GM12878 (cell line): ENCODE measurements at regions not wholly inside any gene's neighbourhood (a gene's known extent, or its start where the extent isn't known, plus 50 kb on each side); places are given as distances from the start of the nearest gene placed in this dataset.

Source experiments
- BACH1 ChIP-seq: fragments of 450-650 bp; IDR thresholded peaks from 2 replicates; pipeline ENCODE4 v1.6.1; 2017; ENCODE audit warnings: mild to moderate bottlenecking, borderline replicate concordance
- BHLHE40 ChIP-seq, 2 experiments: fragments of 450-650 bp in 1 of 2; IDR thresholded peaks; 2 replicates each; pipeline ENCODE4 v1.6.1; 2011 to 2017; ENCODE audit warnings: low read depth in 2 of 2, borderline replicate concordance in 1 of 2, improper control_type of control experiment in 1 of 2, low read length in 1 of 2, mild to moderate bottlenecking in 1 of 2
- BMI1 ChIP-seq: fragments of 450-650 bp; IDR thresholded peaks from 2 replicates; pipeline ENCODE4 v1.6.1; 2016; ENCODE audit warnings: mild to moderate bottlenecking, moderate library complexity, borderline replicate concordance
- BRCA1 ChIP-seq: IDR thresholded peaks from 2 replicates; pipeline ENCODE4 v1.6.1; 2011; ENCODE audit warnings: low read depth, low read length, improper control_type of control experiment
- CEBPB ChIP-seq, 2 experiments: fragments of 150-350 bp in 1 of 2; IDR thresholded peaks; 2 replicates each; pipeline ENCODE4 v1.6.1; 2012 to 2014; ENCODE audit warnings: low read depth in 2 of 2, low read length in 2 of 2, borderline replicate concordance in 1 of 2, inconsistent platforms in 1 of 2
- HCFC1 ChIP-seq: fragments of 150-350 bp; IDR thresholded peaks from 2 replicates; pipeline ENCODE4 v1.6.1; 2014; ENCODE audit warnings: low read length
- HDGF ChIP-seq: fragments of 450-650 bp; IDR thresholded peaks from 2 replicates; pipeline ENCODE4 v1.6.1; 2016; ENCODE audit warnings: antibody characterized with exemption
- KLF5 ChIP-seq: fragments of 450-650 bp; IDR thresholded peaks from 2 replicates; pipeline ENCODE4 v1.6.1; 2014; ENCODE audit warnings: mild to moderate bottlenecking; ENCODE audit not compliant: partially characterized antibody
- NFYA ChIP-seq: IDR thresholded peaks from 2 replicates; pipeline ENCODE4 v1.6.1; 2011; ENCODE audit warnings: low read depth, mild to moderate bottlenecking, low read length, improper control_type of control experiment, borderline replicate concordance
- RBBP5 ChIP-seq: fragments of 200-600 bp; sonication (generic); conservative IDR thresholded peaks from 2 replicates; pipeline ENCODE4 v1.6.1; 2016
- YBX1 ChIP-seq: fragments of 450-650 bp; IDR thresholded peaks from 2 replicates; pipeline ENCODE4 v1.6.1; 2016; ENCODE audit warnings: antibody characterized with exemption
- TF ChIP-seq, protein P1 (sequence below): fragments of 150-350 bp; IDR thresholded peaks from 2 replicates; pipeline ENCODE4 v1.6.1; 2014; ENCODE audit warnings: mild to moderate bottlenecking, low read depth, low read length
- TF ChIP-seq, protein P2 (sequence below): IDR thresholded peaks from 2 replicates; pipeline ENCODE4 v1.6.1; 2012; ENCODE audit warnings: low read depth, low read length, improper control_type of control experiment
- TF ChIP-seq, protein P3 (sequence below): fragments of 450-650 bp; IDR thresholded peaks from 2 replicates; pipeline ENCODE4 v1.6.1; 2017; ENCODE audit warnings: mild to moderate bottlenecking, moderate library complexity
- TF ChIP-seq, protein P4 (sequence below): fragments of 450-650 bp; formaldehyde crosslinking; IDR thresholded peaks from 2 replicates; pipeline ENCODE4 v1.5.0; 2022; ENCODE audit warnings: mild to moderate bottlenecking, missing genetic modification characterization

DNA sequence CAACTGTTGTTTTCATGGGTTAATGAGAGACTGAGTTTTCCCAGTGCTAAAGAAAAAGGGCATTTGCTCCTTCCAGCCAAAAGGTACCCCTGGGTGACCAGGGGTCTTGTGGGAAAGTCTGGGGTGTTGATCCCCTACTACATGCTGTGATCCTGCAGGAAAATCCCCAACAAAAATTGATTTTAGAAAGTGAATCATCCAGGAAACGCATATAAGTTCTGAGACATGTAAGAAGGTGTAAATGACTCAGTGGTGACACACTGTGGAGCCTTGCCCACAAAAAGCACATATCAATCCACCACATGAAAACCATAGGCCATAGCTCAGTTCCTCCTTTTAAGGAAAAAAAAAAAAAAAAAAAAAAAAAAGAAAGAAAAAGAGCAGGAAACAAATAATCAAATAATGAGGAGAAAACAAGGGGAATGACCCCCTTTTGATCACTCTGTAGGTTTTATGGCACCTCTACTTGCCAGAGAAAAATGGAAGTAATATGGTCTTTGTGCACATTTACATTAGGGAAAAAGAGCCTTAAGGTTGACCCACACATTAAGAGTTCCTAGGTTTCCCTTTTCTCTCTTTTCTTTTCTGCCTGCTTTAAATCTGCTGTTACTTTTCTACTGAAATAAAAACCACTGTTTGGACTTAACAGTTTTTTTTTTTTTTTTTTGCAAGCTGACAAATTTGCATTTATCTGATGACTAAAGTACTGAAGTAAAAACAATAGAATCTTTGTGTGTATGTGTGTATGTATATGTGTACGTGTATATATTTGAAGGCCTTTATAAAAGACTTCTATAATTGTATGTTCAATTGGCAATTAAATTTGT lies 386.0 kb downstream of the KIF20B start (continued):
- TF ChIP-seq, protein P1, sequence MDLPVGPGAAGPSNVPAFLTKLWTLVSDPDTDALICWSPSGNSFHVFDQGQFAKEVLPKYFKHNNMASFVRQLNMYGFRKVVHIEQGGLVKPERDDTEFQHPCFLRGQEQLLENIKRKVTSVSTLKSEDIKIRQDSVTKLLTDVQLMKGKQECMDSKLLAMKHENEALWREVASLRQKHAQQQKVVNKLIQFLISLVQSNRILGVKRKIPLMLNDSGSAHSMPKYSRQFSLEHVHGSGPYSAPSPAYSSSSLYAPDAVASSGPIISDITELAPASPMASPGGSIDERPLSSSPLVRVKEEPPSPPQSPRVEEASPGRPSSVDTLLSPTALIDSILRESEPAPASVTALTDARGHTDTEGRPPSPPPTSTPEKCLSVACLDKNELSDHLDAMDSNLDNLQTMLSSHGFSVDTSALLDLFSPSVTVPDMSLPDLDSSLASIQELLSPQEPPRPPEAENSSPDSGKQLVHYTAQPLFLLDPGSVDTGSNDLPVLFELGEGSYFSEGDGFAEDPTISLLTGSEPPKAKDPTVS = no peak
- no peak for TF ChIP-seq HDGF
- TF ChIP-seq HCFC1 = no peak
- TF ChIP-seq, protein P2, sequence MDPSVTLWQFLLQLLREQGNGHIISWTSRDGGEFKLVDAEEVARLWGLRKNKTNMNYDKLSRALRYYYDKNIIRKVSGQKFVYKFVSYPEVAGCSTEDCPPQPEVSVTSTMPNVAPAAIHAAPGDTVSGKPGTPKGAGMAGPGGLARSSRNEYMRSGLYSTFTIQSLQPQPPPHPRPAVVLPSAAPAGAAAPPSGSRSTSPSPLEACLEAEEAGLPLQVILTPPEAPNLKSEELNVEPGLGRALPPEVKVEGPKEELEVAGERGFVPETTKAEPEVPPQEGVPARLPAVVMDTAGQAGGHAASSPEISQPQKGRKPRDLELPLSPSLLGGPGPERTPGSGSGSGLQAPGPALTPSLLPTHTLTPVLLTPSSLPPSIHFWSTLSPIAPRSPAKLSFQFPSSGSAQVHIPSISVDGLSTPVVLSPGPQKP = no peak
- peak; percentile 52; the same call in 1 of the 2 replicates for TF ChIP-seq BMI1
- TF ChIP-seq, protein P3, sequence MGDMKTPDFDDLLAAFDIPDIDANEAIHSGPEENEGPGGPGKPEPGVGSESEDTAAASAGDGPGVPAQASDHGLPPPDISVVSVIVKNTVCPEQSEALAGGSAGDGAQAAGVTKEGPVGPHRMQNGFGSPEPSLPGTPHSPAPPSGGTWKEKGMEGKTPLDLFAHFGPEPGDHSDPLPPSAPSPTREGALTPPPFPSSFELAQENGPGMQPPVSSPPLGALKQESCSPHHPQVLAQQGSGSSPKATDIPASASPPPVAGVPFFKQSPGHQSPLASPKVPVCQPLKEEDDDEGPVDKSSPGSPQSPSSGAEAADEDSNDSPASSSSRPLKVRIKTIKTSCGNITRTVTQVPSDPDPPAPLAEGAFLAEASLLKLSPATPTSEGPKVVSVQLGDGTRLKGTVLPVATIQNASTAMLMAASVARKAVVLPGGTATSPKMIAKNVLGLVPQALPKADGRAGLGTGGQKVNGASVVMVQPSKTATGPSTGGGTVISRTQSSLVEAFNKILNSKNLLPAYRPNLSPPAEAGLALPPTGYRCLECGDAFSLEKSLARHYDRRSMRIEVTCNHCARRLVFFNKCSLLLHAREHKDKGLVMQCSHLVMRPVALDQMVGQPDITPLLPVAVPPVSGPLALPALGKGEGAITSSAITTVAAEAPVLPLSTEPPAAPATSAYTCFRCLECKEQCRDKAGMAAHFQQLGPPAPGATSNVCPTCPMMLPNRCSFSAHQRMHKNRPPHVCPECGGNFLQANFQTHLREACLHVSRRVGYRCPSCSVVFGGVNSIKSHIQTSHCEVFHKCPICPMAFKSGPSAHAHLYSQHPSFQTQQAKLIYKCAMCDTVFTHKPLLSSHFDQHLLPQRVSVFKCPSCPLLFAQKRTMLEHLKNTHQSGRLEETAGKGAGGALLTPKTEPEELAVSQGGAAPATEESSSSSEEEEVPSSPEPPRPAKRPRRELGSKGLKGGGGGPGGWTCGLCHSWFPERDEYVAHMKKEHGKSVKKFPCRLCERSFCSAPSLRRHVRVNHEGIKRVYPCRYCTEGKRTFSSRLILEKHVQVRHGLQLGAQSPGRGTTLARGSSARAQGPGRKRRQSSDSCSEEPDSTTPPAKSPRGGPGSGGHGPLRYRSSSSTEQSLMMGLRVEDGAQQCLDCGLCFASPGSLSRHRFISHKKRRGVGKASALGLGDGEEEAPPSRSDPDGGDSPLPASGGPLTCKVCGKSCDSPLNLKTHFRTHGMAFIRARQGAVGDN = no peak
- TF ChIP-seq BACH1 = no peak
- peak in 1 of 2 experiments; percentile 20; a peak in 1 of 4 replicates for TF ChIP-seq BHLHE40 (IDR thresholded peaks at IDR 0.05; ENCODE audit: borderline replicate concordance in 1 of 2, low read depth in 2 of 2, low read length in 1 of 2)
- TF ChIP-seq NFYA = no peak
- TF ChIP-seq KLF5 = no peak
- TF ChIP-seq RBBP5 = no peak
- no peak for TF ChIP-seq BRCA1
- TF ChIP-seq YBX1 = no peak
- TF ChIP-seq, protein P4, sequence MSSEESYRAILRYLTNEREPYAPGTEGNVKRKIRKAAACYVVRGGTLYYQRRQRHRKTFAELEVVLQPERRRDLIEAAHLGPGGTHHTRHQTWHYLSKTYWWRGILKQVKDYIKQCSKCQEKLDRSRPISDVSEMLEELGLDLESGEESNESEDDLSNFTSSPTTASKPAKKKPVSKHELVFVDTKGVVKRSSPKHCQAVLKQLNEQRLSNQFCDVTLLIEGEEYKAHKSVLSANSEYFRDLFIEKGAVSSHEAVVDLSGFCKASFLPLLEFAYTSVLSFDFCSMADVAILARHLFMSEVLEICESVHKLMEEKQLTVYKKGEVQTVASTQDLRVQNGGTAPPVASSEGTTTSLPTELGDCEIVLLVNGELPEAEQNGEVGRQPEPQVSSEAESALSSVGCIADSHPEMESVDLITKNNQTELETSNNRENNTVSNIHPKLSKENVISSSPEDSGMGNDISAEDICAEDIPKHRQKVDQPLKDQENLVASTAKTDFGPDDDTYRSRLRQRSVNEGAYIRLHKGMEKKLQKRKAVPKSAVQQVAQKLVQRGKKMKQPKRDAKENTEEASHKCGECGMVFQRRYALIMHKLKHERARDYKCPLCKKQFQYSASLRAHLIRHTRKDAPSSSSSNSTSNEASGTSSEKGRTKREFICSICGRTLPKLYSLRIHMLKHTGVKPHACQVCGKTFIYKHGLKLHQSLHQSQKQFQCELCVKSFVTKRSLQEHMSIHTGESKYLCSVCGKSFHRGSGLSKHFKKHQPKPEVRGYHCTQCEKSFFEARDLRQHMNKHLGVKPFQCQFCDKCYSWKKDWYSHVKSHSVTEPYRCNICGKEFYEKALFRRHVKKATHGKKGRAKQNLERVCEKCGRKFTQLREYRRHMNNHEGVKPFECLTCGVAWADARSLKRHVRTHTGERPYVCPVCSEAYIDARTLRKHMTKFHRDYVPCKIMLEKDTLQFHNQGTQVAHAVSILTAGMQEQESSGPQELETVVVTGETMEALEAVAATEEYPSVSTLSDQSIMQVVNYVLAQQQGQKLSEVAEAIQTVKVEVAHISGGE (CRISPR knock-in tag) = no peak
- 0 out of 4 replicates have a peak, but pooled peaks of 1 of the 2 experiments have one; percentile 27 for TF ChIP-seq CEBPB (IDR thresholded peaks at IDR 0.05; ENCODE audit: borderline replicate concordance in 1 of 2, low read depth in 2 of 2, low read length in 2 of 2)
